ENCODE measurements at regions not wholly inside any gene's neighbourhood (a gene's known extent, or its start where the extent isn't known, plus 50 kb on each side); places are given as distances from the start of the nearest gene placed in this dataset.

DNA sequence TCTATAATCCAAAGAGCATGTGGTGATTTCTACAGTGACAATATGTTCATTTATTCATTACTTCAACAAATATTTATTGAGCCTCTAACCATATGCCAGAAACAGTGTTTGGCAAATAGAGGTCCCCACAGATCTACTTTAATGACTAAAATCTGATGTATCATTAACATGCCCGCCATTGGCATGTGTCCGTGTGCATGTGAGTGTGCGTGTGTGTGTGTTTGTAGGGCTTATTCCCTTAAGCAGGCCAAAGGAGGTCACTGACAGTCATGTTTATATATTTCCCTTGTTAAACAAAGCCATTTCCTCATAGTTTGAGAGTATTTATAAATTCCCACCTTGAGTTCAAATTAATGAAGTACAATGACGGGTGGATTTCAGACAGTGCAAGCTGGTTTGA, 174.4 kb upstream of the IRX6 start:
- Mint-ChIP-seq H3K27ac (no peak overlapping the region), H3K9me3 (no peaks in the 10 kb centered on the region), H3K36me3 (ENCODE audit: low read depth) (no peaks in the 10 kb centered on the region), H3K4me3 (no peak overlapping the region), H3K27me3 (peaks cover 6% of the 10 kb centered on the region), H3K4me1 (no peaks in the 10 kb centered on the region)
- ChIA-PET CTCF (no interaction called here), POLR2A (no interaction called here)
- intact Hi-C loops (cut with micrococcal nuclease): no loop called here
- TF ChIP-seq, protein P1, sequence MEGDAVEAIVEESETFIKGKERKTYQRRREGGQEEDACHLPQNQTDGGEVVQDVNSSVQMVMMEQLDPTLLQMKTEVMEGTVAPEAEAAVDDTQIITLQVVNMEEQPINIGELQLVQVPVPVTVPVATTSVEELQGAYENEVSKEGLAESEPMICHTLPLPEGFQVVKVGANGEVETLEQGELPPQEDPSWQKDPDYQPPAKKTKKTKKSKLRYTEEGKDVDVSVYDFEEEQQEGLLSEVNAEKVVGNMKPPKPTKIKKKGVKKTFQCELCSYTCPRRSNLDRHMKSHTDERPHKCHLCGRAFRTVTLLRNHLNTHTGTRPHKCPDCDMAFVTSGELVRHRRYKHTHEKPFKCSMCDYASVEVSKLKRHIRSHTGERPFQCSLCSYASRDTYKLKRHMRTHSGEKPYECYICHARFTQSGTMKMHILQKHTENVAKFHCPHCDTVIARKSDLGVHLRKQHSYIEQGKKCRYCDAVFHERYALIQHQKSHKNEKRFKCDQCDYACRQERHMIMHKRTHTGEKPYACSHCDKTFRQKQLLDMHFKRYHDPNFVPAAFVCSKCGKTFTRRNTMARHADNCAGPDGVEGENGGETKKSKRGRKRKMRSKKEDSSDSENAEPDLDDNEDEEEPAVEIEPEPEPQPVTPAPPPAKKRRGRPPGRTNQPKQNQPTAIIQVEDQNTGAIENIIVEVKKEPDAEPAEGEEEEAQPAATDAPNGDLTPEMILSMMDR (IDR thresholded peaks at IDR 0.05): no peak
- DNase-seq (no peak), ATAC-seq (ENCODE audit: low read depth) (no peak)

GRCh38 chr16:55151561-55152305, 172.3 kb upstream of the IRX6 start:
- Mint-ChIP-seq H3K9me3 (no peaks in the 10 kb centered on the region), H3K36me3 (ENCODE audit: low read depth) (no peaks in the 10 kb centered on the region), H3K4me1 (peaks cover 3% of the 10 kb centered on the region), H3K4me3 (no peak overlapping the region), H3K27me3 (peaks cover 6% of the 10 kb centered on the region), H3K27ac (no peak overlapping the region)
- no peak for ATAC-seq (ENCODE audit: low read depth)
- ChIA-PET CTCF (no interaction called here), POLR2A (no interaction called here)
- TF ChIP-seq, protein P1 (IDR thresholded peaks at IDR 0.05): no peak
- no peak for DNase-seq
- intact Hi-C loops (cut with micrococcal nuclease): no loop called here

DNA sequence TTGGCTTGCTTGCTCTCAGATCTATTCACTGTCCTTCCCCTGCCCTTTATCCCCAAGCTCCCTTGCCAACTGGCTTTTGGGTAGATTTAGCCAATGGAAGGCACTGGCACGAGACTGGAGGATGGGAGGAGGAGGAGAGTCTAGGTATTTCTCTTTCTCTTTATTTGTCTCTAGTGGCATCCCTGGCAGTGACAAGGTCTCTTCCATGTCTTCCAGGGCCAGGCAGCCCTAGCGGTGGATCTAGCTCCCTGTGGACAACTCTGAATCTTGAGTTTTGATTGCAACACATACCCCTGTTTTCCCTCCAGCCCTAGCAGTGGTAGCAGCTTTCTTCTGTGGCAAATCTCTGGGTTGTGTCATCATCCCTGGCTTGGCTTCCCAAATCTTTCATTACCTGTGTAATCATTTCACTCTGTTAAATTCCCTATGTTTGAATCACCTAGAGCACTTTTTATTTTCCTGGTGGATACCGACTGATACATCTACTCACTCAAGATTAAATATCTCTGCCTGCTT, 171.1 kb upstream of the IRX6 start:
- POLR2A ChIA-PET: no interaction called here
- H3K27ac Mint-ChIP-seq: no peak overlapping the region
- peaks cover 6% of the 10 kb centered on the region for H3K27me3 Mint-ChIP-seq
- DNase-seq: no peak
- CTCF ChIA-PET: no interaction called here
- peaks cover 3% of the 10 kb centered on the region for H3K4me1 Mint-ChIP-seq
- no peak for ATAC-seq (ENCODE audit: low read depth)
- no peaks in the 10 kb centered on the region for H3K9me3 Mint-ChIP-seq
- no peaks in the 10 kb centered on the region for H3K36me3 Mint-ChIP-seq (ENCODE audit: low read depth)
- intact Hi-C loops (cut with micrococcal nuclease): no loop called here
- TF ChIP-seq, protein P1 (IDR thresholded peaks at IDR 0.05): no peak
- H3K4me3 Mint-ChIP-seq: no peak overlapping the region

DNA sequence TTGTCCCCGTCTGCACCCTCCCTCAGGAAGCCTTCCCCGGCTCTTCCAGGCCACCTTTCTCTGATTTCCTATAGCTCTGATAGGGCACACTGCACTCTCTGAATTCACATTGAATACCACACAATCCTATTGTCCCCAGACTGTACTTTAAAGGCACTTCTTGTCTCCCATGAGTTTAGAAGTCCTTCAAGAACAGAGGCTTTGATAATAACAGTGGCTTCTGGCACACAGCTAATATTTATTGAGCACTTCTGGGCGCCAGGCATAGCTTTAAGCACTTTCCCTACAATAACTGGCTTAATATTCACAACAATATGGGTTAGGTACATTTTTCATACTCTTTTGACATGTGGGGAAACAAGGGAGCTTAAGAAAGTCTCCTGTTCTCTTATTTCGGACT, 169.7 kb upstream of the IRX6 start:
- Mint-ChIP-seq H3K36me3 (ENCODE audit: low read depth) (no peaks in the 10 kb centered on the region), H3K4me1 (peaks cover 3% of the 10 kb centered on the region), H3K4me3 (no peak overlapping the region), H3K27me3 (peaks cover 6% of the 10 kb centered on the region), H3K27ac (no peak overlapping the region), H3K9me3 (no peaks in the 10 kb centered on the region)
- ChIA-PET POLR2A (no interaction called here), CTCF (no interaction called here)
- intact Hi-C loops (cut with micrococcal nuclease): no loop called here
- DNase-seq: no peak
- no peak for ATAC-seq (ENCODE audit: low read depth)
- TF ChIP-seq, protein P1 (IDR thresholded peaks at IDR 0.05): no peak

DNA sequence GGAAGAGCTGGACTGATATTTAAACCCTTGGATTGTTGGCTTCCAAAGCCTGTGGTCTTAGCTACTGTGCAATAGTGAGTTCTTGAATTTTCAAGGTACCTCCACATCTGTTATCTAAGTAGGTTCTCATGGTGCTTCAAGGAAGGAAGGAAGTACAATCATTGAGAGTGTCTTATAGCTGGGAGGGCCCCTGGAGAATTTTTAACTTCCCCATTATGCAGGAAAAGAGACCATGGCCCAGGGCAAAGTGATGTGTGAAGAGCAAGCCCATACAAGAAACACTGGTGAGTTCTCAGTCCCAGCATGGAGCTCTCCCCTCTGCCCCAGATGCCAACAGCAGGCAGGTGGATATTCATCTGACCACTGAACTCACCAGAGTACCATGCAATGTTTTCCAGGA, 169.0 kb upstream of the IRX6 start:
- intact Hi-C loops (cut with micrococcal nuclease): no loop called here

More for the DNA sequence above, 169.0 kb upstream of the IRX6 start:
- no peaks in the 10 kb centered on the region for H3K9me3 Mint-ChIP-seq
- POLR2A ChIA-PET: no interaction called here
- no peaks in the 10 kb centered on the region for H3K36me3 Mint-ChIP-seq (ENCODE audit: low read depth)
- CTCF ChIA-PET: no interaction called here
- peaks cover 3% of the 10 kb centered on the region for H3K4me1 Mint-ChIP-seq
- no peak overlapping the region for H3K4me3 Mint-ChIP-seq
- H3K27ac Mint-ChIP-seq: no peak overlapping the region
- peaks cover 6% of the 10 kb centered on the region for H3K27me3 Mint-ChIP-seq
- DNase-seq: no peak
- TF ChIP-seq, protein P1 (IDR thresholded peaks at IDR 0.05): no peak
- ATAC-seq (ENCODE audit: low read depth): no peak
